Body of pancreas (tissue), 4 donors: ENCODE measurements at regions not wholly inside any gene's neighbourhood (a gene's known extent, or its start where the extent isn't known, plus 50 kb on each side); places are given as distances from the start of the nearest gene placed in this dataset.

Experiments used
- POLR2A ChIP-seq, 3 donors: fragments of 450-650 bp; IDR thresholded peaks; one replicate each; pipeline ENCODE4 v1.6.1; 2016; ENCODE audit warnings: antibody characterized with exemption in 3 of 3, mild to moderate bottlenecking in 2 of 3
- TF ChIP-seq, protein P1 (sequence below), 7 experiments: fragments of 450-650 bp in 4 of 7; fragments of 200-600 bp in 3 of 7; sonication (generic) in 3 of 7; IDR thresholded peaks; one replicate each; pipeline ENCODE4 v1.5.1; 2016 to 2019; ENCODE audit warnings: antibody characterized with exemption in 7 of 7

DNA sequence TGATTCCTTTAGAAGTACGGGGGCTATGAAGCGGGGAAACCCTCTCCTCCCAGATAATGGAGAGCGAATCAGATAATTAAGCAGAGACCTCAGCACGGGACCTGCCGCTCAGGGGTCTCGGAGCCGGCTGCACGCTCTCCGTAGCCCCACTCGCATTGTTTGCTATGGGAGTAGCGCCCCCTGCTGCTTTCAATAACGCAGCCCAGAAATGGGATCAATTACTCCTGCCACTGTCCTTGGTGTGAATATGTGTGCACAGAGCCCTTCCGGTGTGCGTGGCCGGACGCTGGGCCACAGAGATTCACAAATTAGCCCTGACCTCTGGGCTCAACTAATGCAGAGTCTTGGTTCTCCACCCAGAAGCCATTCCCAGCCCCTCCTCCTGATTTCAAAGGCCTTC, 76.4 kb upstream of the TMEM132C start:
- TF ChIP-seq, protein P1, sequence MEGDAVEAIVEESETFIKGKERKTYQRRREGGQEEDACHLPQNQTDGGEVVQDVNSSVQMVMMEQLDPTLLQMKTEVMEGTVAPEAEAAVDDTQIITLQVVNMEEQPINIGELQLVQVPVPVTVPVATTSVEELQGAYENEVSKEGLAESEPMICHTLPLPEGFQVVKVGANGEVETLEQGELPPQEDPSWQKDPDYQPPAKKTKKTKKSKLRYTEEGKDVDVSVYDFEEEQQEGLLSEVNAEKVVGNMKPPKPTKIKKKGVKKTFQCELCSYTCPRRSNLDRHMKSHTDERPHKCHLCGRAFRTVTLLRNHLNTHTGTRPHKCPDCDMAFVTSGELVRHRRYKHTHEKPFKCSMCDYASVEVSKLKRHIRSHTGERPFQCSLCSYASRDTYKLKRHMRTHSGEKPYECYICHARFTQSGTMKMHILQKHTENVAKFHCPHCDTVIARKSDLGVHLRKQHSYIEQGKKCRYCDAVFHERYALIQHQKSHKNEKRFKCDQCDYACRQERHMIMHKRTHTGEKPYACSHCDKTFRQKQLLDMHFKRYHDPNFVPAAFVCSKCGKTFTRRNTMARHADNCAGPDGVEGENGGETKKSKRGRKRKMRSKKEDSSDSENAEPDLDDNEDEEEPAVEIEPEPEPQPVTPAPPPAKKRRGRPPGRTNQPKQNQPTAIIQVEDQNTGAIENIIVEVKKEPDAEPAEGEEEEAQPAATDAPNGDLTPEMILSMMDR (IDR thresholded peaks at IDR 0.05) = peak in 5 of 7 experiments; percentile 11 to 27 (median 20)
- no peak for TF ChIP-seq POLR2A (IDR thresholded peaks at IDR 0.05)
